A549 (cell line): ENCODE measurements at regions not wholly inside any gene's neighbourhood (a gene's known extent, or its start where the extent isn't known, plus 50 kb on each side); places are given as distances from the start of the nearest gene placed in this dataset.

Source experiments
- BHLHE40 ChIP-seq: IDR thresholded peaks from 2 replicates; pipeline ENCODE4 v1.6.1; 2012; ENCODE audit warnings: low read depth, low read length, inconsistent platforms
- CTCF ChIP-seq: fragments of >200 bp; sonication (Bioruptor Twin); formaldehyde crosslinking; IDR thresholded peaks from 3 replicates; pipeline ENCODE4 v1.5.1; 2016
- HDAC2 ChIP-seq: fragments of 200-600 bp; sonication (generic); IDR thresholded peaks from 2 replicates; pipeline ENCODE4 v1.6.1; 2016
- SMC3 ChIP-seq: fragments of >200 bp; sonication (Bioruptor Twin); formaldehyde crosslinking; IDR thresholded peaks from 3 replicates; pipeline ENCODE4 v1.6.1; 2018; ENCODE audit warnings: inconsistent platforms

- TF ChIP-seq HDAC2, result no peak
- no peak for TF ChIP-seq BHLHE40
- TF ChIP-seq SMC3, result no peak
- TF ChIP-seq CTCF, result no peak
Measured at GRCh38 chr4:30543057-30543456, 177.1 kb upstream of the PCDH7 start.
